ENCODE measurements at regions not wholly inside any gene's neighbourhood (a gene's known extent, or its start where the extent isn't known, plus 50 kb on each side); places are given as distances from the start of the nearest gene placed in this dataset.
"Not testable (repeated sequence)": the region's sequence is repeated elsewhere in the genome, so short reads cannot be mapped to it uniquely, and the experiment has no call there.

- peak in 1 of 2 donors; percentile 19 for DNase-seq
Measured at GRCh38 chr6:21935561-21936028, 342.0 kb downstream of the SOX4 start.

DNA sequence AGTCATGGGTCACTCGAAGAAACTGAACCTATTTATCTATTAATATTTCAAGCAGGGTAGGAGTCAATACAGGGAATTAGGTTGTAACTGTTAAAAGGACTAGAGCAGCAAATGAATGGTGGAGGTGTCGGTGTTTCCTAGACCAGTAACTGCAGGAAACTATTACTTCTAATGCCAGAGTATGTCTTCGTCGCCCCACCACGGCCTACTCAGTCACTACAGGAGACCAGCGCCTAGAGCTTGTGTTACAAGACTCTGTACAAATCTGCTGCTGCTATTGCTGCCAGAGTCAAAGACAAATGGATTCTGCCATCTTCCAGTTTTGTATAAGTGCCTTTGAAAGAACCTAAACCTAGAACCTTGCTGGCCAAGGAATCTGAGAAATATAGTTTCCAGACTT is 343.9 kb downstream of the SOX4 start:
- no peak for DNase-seq

DNA sequence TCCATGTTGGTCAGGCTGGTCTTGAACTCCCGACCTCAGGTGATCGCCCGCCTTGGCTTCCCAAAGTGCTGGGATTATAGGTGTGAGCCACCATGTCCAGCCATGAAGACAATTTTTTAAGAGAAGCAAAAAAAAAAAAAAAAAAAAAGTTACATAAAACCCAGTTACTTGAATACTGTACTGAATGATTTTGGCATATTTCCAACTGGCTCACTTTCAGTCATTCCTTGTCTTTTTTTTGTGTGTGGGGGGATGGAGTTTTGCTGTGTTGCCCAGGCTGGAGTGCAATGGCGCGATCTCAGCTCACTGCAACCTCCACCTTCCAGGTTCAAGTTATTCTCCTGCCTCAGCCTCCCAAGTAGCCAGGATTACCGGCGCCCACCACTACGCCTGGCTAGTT is 345.5 kb downstream of the SOX4 start:
- DNase-seq = not testable (repeated sequence)

DNA sequence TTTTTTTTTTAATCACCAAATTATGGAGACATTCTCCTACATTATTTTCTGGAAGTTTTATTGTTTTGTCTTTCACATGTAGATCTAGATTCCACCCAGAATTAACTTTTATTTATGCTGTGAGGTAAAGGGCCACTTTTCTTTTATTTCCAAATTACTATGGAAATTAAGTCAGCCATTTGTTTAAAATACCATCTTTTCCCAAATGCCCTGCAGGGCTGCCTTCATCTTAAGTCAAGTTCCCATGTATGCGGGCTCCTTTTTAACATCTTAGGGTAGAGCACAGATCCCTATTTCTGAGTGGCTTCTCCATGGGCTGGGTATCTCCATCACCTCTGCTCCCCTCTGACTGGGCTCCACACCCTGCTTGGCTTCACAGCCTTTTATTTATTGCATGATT is 348.4 kb downstream of the SOX4 start:
- no peak for DNase-seq

- no peak for DNase-seq
Measured at GRCh38 chr6:21942897-21943296, 349.3 kb downstream of the SOX4 start.

- DNase-seq = no peak
Measured at GRCh38 chr6:21946298-21946783, 350.5 kb downstream of the PRL start.

GRCh38 chr6:21947227-21947626 is 349.6 kb downstream of the PRL start:
- not testable (repeated sequence) for DNase-seq

DNA sequence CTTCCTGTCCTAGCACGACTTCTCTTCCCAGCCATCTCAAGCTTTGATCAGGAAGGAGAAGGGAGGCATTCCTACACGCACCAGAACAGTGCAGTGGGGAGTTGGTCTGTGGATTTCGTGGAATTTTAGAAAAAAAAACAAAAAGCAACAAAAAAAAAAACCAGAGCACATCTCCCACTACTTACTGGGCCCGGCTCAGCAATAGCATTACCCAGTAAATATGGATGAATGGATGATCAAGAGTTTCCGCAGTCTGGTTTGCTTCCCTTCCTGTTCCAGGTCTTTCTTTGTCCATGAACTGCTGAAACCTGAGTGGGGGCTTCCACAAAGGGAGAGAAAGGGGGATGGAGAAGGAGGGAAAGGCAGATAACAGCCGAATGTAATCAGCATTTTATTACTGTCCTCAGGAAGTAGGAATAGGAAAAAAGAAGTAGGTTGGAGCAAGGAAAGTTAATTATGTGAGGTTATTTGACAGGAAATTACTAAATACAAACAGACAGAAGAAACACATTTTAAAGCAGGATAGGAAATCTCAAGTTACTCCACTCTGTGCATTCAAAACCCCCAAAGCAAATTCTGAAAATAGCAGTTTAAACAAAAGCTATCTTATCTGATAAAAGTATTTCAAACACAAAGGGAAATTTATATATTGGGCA is 349.0 kb downstream of the PRL start:
- no peak for DNase-seq

DNA sequence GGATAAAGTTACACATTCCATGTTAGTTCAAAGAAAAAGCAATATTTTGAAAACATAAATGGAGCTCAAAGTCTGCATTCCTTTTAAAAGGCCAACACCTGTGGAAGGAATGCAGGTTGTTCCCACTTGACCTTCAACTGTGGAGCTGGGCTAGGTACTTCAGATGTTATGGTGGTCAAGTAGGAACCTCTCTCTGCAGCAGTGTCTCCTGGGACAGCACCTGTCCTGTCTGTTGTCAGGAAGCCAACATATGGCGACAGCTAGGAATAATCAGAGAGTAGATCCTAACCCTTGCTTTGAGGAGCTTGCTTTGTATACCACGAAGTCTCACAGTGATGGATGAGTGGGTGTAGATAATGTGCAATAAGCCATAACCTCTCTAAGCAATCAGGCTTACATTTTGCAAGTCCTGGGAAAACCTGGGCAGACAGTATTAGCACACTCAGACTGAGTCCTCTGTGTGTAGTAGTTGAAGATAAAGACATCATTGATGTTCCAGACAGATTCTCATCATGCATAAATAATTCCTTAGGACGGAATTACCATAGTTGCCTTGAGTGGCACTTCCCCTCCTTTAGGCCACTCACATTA is 347.5 kb downstream of the PRL start:
- DNase-seq = no peak

- no peak for DNase-seq
Measured at GRCh38 chr6:21952367-21952766, 344.5 kb downstream of the PRL start.

DNA sequence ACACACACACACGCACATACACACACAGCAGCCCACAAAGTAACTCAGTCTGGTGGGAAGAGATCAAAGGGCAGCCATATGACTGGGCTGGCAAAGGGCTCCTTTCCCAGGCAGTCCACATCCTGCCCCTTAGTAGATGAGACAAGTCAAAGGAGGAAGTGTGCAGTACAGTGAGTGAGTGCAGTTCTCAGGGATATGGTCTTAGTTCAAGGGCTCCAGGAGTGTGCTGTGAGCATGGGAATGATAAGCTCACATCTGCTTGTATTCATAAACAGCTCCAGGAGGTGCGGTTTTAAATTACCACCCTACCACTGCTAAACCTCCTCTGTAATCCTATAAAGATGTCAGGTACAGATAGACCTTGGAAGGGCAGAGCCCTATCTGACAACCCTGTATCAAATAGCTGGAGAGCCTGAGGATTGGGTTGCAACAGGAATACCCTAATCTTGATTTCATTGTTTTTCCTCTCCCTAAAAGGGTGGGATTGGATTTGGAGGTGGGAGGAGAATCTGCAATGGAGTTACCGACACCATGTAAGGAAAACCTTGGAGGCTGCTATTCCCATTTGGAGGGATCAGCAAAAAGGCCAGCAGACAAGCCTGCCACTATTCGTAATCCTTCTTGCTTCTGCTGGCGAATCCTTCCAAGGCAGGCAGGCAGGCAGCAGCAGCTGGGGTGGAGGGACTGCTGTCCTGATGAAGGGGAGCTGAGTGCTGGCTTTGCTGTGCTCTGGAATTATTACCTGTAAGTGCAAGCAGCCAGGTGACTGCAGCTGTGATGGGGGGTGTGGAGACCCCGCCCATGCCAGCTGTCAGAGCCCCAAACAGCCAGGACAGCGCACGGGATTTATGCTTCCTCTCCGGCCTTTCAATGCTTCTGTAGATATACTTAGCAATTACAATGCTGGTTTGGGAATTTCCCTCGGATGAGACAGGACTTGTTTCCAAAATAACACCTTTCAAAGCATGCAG is 342.7 kb downstream of the PRL start:
- no peak for DNase-seq

DNA sequence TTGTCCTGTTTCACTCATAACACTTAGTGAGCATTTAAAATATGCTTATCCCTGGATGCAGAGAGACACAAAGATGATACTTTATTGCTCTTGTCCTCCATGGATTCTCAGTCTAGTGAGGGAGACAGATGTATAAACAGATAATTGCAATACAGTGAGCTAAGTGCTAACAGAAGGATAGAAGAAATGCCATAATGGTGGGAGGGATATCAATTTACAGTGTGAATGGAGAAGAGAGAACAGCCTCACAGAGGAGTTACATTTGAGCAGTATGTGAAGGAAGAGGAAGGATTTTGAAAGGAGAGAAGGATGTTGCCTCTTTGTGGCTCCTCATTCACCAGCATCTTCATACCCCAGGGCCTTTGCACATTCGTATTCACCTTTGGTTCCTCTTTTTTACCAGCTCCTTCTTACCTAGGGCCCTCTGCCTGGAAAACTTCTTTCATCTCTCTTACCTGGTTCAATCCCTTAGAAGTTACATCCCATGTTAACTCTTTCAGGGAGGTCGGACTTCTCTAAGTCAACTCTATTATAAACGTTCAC is 341.7 kb downstream of the PRL start:
- DNase-seq = no peak

GRCh38 chr6:21955951-21956350 is 340.9 kb downstream of the PRL start:
- DNase-seq = no peak

DNA sequence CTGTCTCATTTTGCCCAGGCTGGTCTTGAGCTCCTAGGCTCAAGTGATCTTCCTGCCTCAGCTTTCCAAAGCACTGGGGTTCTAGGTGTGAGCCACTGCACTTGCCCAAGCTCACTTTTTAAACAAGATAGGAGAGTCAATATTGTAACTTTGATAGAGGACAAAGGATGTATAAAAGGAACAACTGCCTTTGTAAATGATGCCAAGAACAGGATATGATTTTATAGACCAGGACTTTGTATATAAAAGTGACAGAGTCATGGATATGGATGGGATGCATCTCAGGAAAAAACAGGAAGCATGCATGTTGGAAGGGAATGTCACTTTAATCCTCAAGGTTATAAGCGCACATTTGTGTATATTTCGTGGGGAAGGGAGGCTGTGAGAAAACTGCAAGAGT is 338.4 kb downstream of the PRL start:
- DNase-seq = no peak

GRCh38 chr6:21961226-21961625 is 335.6 kb downstream of the PRL start:
- no peak for DNase-seq

GRCh38 chr6:21965016-21965415 is 331.8 kb downstream of the PRL start:
- no peak for DNase-seq

DNA sequence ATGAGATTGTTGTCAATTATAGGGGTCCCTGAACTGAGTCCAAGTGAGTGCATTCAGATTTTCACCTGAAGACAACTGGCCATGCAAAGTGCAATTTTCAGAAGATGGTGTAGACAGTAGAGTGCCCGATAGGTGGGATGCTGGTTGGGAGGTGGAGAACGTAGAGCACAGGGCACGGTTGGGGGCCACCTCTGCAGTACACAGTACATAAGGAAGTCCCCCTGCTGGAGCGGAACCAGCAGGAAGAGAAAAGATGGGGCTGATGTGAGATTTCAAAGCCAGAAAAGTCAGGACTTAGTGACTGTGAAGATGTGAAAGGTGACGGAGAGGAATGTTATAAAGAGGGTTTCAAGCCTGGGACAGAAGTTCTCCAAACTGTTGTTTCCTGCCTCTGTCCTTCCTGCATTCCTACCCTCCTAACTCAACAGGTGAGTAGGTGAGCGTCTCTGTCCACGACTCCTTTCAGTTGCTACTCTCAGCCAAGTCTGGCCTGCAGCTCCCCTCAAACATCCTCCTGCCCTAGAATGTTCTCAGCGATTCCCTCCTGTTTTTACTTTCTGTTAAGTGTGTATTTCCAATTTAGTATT is 330.8 kb downstream of the PRL start:
- no peak for DNase-seq

DNA sequence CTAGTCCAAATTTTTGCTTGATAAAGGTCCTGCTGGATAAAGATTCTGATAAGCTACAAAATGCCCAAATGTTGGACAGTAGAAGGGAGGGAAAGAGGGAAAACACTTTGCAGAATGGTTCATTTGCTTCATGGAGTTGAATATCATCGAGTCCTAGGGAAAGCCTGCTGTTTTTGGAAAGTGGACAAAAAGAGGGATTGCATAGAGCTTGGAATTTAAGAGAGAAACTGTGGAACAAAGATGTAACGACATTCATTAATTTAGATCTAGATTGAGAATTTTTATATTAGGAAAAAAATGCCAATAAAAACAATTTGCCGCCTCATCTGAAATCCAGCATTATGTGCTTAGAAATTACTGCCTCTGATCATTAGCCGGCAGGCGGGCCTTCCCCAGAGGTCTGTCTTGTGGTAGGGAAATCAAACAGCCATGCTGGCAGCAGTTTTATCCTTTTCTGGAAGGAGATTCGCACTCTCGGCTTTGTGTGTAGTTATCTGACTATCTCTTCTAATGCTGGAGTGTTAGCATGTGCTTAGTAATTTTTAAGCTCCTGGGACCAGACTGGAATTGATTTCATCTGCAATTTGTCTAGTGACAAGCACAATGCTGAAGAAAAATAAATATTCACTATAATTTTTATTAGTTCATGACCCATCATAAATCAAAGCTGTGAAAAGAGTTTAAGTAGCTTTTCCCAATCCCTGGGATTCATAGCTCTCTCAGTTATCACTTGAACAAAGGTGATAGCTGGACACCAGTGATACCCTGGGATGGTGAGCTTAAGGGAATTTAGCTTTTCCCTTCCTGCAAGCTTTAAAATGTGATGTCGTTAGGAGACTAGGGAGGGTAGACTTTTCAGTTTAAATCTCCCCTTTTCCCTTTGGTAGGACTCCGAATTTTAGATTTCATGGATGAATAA is 329.5 kb downstream of the PRL start:
- DNase-seq = no peak

GRCh38 chr6:21968411-21968810 is 328.4 kb downstream of the PRL start:
- DNase-seq = no peak

- no peak for DNase-seq
Measured at GRCh38 chr6:21969192-21969591, 327.6 kb downstream of the PRL start.

- no peak for DNase-seq
Measured at GRCh38 chr6:21970569-21971300, 326.1 kb downstream of the PRL start.
